GM12875 (cell line): ENCODE measurements at regions not wholly inside any gene's neighbourhood (a gene's known extent, or its start where the extent isn't known, plus 50 kb on each side); places are given as distances from the start of the nearest gene placed in this dataset.

Source experiments
- H3K4me3 ChIP-seq: one replicate; pipeline ENCODE4 v1.5.1; 2011; ENCODE audit warnings: low read depth, low read length, control low read depth
- TF ChIP-seq, protein P1 (sequence below): IDR thresholded peaks from 2 replicates; pipeline ENCODE4 v1.5.1; 2011; ENCODE audit warnings: low read depth, mild to moderate bottlenecking, control low read depth, inconsistent platforms, low read length, moderate library complexity, borderline replicate concordance; ENCODE audit not compliant: insufficient read depth

GRCh38 chr13:103354171-103354570, 288.0 kb upstream of the SLC10A2 start:
- no peak overlapping the region for H3K4me3 ChIP-seq
- TF ChIP-seq, protein P1, sequence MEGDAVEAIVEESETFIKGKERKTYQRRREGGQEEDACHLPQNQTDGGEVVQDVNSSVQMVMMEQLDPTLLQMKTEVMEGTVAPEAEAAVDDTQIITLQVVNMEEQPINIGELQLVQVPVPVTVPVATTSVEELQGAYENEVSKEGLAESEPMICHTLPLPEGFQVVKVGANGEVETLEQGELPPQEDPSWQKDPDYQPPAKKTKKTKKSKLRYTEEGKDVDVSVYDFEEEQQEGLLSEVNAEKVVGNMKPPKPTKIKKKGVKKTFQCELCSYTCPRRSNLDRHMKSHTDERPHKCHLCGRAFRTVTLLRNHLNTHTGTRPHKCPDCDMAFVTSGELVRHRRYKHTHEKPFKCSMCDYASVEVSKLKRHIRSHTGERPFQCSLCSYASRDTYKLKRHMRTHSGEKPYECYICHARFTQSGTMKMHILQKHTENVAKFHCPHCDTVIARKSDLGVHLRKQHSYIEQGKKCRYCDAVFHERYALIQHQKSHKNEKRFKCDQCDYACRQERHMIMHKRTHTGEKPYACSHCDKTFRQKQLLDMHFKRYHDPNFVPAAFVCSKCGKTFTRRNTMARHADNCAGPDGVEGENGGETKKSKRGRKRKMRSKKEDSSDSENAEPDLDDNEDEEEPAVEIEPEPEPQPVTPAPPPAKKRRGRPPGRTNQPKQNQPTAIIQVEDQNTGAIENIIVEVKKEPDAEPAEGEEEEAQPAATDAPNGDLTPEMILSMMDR, result no peak

DNA sequence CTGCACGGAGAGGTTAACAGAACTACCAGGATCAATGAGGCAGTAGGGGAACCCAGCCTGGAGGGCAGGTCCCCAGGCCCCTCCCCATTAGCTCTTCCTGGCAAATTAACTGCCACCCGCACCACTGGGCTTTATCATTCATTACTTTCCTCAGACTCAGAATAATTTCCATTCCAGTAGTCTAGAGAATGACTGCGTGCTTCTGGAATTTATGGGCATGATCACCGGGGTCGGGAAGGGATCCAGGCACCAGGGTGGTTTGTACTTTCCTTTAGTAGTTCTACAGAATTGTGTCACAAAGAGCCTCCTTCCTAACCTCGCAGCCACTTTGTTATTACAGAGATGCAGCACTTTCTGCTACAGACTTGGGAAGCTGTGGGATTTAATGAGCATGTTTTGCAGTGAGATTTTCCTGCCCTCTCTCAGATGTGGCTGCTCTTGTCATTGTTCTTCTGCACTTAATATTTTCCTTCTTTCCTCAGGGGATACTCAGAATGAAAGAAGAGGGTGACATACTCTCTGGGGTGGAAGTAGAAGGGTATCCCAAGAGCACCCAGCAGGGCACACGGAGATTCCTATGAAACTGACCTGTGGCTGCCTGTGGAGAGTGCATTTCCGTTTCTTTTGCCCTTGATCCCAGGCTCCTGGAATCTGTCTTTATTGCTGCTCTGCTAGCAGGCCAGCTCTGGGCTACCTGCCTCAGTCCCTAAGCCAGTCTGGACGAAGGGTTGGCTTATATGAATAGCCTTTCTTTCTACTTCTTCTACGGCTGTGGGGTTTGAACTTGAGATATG, 285.0 kb upstream of the SLC10A2 start:
- TF ChIP-seq, protein P1, result no peak
- H3K4me3 ChIP-seq, result no peak overlapping the region

- TF ChIP-seq, protein P1, result no peak
- H3K4me3 ChIP-seq, result no peak overlapping the region
Measured at GRCh38 chr13:103350147-103350546, 283.9 kb upstream of the SLC10A2 start.

- TF ChIP-seq, protein P1, result no peak
- H3K4me3 ChIP-seq, result no peak overlapping the region
Measured at GRCh38 chr13:103349211-103349980, 283.2 kb upstream of the SLC10A2 start.

- TF ChIP-seq, protein P1, result no peak
- H3K4me3 ChIP-seq, result no peak overlapping the region
Measured at GRCh38 chr13:103335241-103335640, 269.0 kb upstream of the SLC10A2 start.

DNA sequence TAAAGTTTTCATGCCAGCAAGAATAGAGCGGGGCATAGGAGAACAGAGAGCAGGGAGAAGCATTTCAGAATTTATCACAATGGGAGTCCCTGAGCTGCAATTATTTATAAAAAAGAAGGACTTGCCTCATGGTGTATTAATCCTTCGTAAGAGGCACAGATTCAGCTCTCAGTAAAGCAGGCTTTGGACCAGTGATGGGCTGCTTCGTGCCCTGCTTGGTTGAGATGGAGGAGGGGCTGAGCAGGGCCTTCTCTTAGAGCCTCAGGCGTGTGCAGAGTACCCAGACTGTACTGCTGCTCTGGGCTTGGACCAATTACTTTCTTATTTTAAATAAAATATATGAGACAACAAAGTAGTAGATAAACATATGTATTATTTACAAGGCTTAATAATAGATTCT, 265.7 kb upstream of the SLC10A2 start:
- TF ChIP-seq, protein P1, result no peak
- no peak overlapping the region for H3K4me3 ChIP-seq
